HFFc6 (cell line): ENCODE measurements at regions not wholly inside any gene's neighbourhood (a gene's known extent, or its start where the extent isn't known, plus 50 kb on each side); places are given as distances from the start of the nearest gene placed in this dataset.

Experiments used
- DNase-seq: peaks from one replicate; pipeline ENCODE4 v3.0.0-alpha.2; 2018
- H3K27ac Mint-ChIP-seq: 2 replicates; pipeline ENCODE4 v1.8.0; 2020; ENCODE audit warnings: mild to moderate bottlenecking, mixed read lengths
- H3K27me3 Mint-ChIP-seq: 2 replicates; pipeline ENCODE4 v1.8.0; 2021; ENCODE audit warnings: mild to moderate bottlenecking, moderate library complexity, mixed read lengths; ENCODE audit not compliant: insufficient read depth
- H3K36me3 Mint-ChIP-seq: 2 replicates; pipeline ENCODE4 v1.8.0; 2021; ENCODE audit warnings: low read depth, mixed read lengths
- H3K4me1 Mint-ChIP-seq: 2 replicates; pipeline ENCODE4 v1.8.0; 2020; ENCODE audit warnings: low read depth, mixed read lengths
- H3K4me3 Mint-ChIP-seq: 2 replicates; pipeline ENCODE4 v1.8.0; 2020; ENCODE audit warnings: mild to moderate bottlenecking, moderate library complexity, mixed read lengths
- H3K9me3 Mint-ChIP-seq: 2 replicates; pipeline ENCODE4 v1.8.0; 2020; ENCODE audit warnings: mild to moderate bottlenecking, mixed read lengths
- TF ChIP-seq, protein P1 (sequence below): fragments of 200-600 bp; sonication (generic); IDR thresholded peaks from 2 replicates; pipeline ENCODE4 v1.5.0; 2021; ENCODE audit warnings: antibody characterized with exemption, mild to moderate bottlenecking

DNA sequence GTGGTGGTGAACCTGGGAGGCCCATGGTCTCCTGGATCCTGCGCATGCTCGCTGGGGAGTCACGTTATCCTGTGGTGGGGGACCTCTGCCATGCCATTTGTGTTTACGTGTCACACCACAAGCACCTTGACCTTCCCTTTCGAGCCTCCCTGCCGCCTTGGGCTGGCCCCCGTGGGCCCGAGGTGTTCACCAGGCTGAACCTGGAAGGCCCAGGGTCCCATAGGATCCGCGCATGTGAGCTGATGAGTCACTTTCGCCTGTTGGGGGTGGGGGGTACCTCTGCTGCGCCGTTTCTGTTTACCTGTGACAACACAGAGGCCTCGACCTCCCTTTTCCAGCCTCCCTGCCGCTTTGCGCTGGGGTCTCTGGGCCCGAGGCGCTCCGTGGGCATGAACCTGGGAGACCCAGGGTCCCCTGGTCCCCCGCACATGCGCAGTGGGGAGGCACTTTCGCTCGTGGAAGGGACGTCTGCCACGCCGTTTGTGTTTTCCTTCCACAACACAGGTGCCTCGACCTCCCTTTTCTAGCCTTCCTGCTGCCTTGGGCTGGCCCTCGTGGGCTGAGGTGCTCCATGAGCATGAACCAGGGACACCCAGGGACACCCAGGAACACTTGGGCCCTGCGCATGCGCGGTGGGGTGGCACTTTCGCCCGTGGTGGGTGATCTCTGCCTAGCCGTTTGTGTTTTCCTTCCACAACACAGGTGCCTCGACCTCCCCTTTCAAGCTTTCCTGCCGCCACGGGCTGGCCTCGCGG, 334.1 kb downstream of the ALG10 start:
- H3K36me3 Mint-ChIP-seq = no peaks in the 10 kb centered on the region
- peaks cover 9% of the 10 kb centered on the region; the same call in 1 of the 2 replicates for H3K9me3 Mint-ChIP-seq

DNA sequence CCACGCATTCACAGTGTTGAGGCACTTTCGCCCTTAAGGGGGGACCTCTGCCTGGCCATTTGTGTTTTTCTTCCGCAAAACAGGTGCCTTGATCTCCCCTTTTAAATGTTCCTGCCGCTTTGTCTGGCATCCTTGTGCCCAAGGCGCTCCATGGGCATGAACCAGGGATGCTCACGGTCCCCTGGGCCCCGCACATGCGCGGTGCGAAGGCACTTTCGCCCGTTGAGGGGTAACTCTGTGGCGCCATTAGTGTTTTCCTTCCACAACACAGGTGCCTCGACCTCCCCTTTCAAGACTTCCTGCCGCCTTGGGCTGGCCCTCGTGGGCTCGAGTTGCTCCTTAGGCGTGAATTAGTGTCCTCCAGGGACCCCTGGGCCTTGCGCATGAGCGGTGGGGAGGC, 335.5 kb downstream of the ALG10 start:
- no peaks in the 10 kb centered on the region for H3K36me3 Mint-ChIP-seq
- no peaks in the 10 kb centered on the region; the same call in 1 of the 2 replicates for H3K27me3 Mint-ChIP-seq
- H3K9me3 Mint-ChIP-seq = peaks cover 13% of the 10 kb centered on the region; the same call in 1 of the 2 replicates
- TF ChIP-seq, protein P1, sequence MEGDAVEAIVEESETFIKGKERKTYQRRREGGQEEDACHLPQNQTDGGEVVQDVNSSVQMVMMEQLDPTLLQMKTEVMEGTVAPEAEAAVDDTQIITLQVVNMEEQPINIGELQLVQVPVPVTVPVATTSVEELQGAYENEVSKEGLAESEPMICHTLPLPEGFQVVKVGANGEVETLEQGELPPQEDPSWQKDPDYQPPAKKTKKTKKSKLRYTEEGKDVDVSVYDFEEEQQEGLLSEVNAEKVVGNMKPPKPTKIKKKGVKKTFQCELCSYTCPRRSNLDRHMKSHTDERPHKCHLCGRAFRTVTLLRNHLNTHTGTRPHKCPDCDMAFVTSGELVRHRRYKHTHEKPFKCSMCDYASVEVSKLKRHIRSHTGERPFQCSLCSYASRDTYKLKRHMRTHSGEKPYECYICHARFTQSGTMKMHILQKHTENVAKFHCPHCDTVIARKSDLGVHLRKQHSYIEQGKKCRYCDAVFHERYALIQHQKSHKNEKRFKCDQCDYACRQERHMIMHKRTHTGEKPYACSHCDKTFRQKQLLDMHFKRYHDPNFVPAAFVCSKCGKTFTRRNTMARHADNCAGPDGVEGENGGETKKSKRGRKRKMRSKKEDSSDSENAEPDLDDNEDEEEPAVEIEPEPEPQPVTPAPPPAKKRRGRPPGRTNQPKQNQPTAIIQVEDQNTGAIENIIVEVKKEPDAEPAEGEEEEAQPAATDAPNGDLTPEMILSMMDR = no peak
- no peak overlapping the region for H3K27ac Mint-ChIP-seq
- no peaks in the 10 kb centered on the region for H3K4me1 Mint-ChIP-seq
- H3K4me3 Mint-ChIP-seq = no peak overlapping the region
- no peak for DNase-seq

More for the DNA sequence above, 334.1 kb downstream of the ALG10 start:
- Mint-ChIP-seq H3K27me3 (no peaks in the 10 kb centered on the region; the same call in 1 of the 2 replicates), H3K4me1 (no peaks in the 10 kb centered on the region), H3K4me3 (no peak overlapping the region), H3K27ac (no peak overlapping the region)
- no peak for DNase-seq
- TF ChIP-seq, protein P1 = no peak

DNA sequence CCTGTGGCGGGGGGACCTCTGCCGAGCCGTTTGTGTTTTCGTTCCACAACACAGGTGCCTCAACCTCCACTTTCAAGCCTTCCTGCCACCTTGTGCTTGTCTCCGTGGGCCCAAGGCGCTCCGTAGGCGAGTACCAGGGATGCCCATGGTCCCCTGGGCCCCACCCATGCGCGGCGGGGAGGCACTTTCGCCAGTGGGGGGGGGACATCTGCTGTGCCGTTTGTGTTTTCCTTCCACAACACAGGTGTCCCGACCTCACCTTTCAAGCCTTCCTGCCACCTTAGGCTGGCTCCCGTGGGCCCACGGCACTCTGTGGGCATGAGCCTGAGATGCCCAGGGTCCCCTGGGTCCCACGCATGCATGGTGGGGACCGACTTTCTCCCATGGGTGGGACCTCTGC, 335.9 kb downstream of the ALG10 start:
- TF ChIP-seq, protein P1 = no peak
- Mint-ChIP-seq H3K27me3 (no peaks in the 10 kb centered on the region; the same call in 1 of the 2 replicates), H3K4me3 (no peak overlapping the region), H3K36me3 (no peaks in the 10 kb centered on the region), H3K4me1 (no peaks in the 10 kb centered on the region), H3K27ac (no peak overlapping the region), H3K9me3 (peaks cover 10% of the 10 kb centered on the region; the same call in 1 of the 2 replicates)
- no peak for DNase-seq

DNA sequence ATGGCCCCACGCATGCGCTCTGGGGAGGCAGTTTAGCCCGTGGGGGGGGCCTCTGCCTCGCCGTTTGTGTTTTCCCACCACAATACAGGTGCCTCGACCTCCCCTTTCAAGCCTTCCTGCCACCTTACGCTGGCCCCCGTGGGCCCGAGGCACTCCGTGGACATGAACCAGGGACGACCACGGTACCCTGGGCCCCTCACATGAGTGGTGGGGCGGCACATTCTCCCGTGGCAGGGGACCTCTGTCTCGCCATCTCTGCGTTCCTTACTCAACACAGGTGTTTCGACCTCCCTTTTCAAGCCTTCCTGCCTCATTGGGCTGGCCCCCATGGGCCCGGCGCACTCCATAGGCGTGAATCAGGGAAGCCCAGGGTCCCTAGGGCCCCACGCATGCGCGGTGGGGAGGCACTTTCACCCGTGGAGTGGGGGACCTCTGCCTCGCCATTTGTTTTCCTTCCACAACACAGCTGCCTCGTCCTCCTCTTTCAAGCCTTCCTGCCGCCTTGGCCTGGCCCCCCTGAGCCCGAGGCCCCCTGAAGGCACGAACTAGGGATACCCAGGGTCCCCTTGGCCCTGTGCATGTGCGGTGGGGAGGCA, 339.5 kb downstream of the ALG10 start:
- Mint-ChIP-seq H3K4me1 (no peaks in the 10 kb centered on the region), H3K4me3 (no peak overlapping the region), H3K27ac (no peak overlapping the region), H3K36me3 (0 out of 2 replicates have a peak, but pooled peaks cover 4% of the 10 kb centered on the region), H3K9me3 (peaks cover 13% of the 10 kb centered on the region), H3K27me3 (peaks cover 2% of the 10 kb centered on the region)
- DNase-seq = no peak
- TF ChIP-seq, protein P1 = no peak

DNA sequence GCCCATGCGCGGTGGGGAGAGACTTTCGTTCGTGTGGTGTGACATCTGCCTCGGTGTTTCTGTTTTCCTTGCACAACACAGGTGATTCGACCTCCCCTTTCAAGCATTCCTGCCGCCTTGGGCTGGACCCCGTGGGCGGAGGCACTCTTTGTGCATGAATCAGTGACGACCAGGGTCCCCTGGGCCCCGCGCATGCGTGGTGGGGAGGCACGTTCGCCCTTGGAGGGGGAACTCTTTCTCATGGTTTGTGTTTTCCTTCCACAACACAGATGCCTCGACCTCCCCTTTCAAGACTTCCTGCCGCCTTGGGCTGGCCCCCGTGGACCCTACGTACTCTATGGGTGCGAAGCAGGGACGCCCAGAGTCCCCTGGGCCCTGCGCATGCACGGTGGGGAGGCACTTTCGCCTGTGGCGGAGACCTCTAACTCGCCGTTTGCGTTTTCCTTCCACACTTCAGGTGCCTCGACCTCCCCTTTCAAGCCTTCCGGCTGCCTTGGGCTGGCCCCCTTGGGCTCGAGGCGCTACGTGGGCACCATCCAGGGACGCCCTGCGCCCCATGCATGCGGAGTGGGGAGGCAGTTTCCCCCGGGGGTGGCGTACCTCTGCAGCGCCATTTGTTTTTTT, 340.9 kb downstream of the ALG10 start:
- TF ChIP-seq, protein P1 = no peak
- 0 out of 2 replicates have a peak, but pooled peaks cover 4% of the 10 kb centered on the region for H3K36me3 Mint-ChIP-seq
- DNase-seq = no peak
- peaks cover 2% of the 10 kb centered on the region for H3K27me3 Mint-ChIP-seq
- peaks cover 20% of the 10 kb centered on the region for H3K9me3 Mint-ChIP-seq
- no peak overlapping the region for H3K27ac Mint-ChIP-seq
- no peak overlapping the region for H3K4me3 Mint-ChIP-seq
- H3K4me1 Mint-ChIP-seq = no peaks in the 10 kb centered on the region
